Neural progenitor cell (in vitro differentiated cells): ENCODE measurements at regions not wholly inside any gene's neighbourhood (a gene's known extent, or its start where the extent isn't known, plus 50 kb on each side); places are given as distances from the start of the nearest gene placed in this dataset.

Experiments
- EZH2 ChIP-seq: fragments of 200-600 bp; sonication (generic); IDR thresholded peaks from 2 replicates; pipeline ENCODE4 v1.6.1; 2017; ENCODE audit warnings: antibody characterized with exemption, mild to moderate bottlenecking, moderate library complexity
- EZH2phosphoT487 ChIP-seq: fragments of 200-600 bp; sonication (generic); IDR thresholded peaks from 2 replicates; pipeline ENCODE4 v1.6.1; 2017; ENCODE audit warnings: antibody characterized with exemption
- TF ChIP-seq, protein P1 (sequence below): fragments of 200-600 bp; sonication (generic); IDR thresholded peaks from 2 replicates; pipeline ENCODE4 v1.5.1; 2017; ENCODE audit warnings: antibody characterized with exemption, mild to moderate bottlenecking

DNA sequence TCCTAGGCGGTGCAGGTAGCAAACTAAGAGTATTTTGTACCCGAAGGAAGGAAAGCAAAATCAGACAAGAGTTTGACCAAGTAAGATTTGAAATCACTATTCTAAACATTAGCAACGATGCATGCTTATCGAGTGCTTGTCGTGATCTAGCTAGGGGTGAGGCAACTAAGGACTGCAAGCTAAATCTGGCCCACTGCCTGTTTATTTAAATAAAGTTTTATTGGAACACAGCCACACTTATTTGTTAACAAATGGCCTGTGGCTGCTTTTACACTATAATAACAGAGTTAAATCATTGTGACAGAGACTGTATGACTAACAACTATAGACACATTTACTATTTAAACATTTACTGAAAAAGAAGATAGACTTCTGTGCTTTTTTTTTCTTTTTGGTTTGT is 983.6 kb downstream of the VRK1 start:
- TF ChIP-seq, protein P1, sequence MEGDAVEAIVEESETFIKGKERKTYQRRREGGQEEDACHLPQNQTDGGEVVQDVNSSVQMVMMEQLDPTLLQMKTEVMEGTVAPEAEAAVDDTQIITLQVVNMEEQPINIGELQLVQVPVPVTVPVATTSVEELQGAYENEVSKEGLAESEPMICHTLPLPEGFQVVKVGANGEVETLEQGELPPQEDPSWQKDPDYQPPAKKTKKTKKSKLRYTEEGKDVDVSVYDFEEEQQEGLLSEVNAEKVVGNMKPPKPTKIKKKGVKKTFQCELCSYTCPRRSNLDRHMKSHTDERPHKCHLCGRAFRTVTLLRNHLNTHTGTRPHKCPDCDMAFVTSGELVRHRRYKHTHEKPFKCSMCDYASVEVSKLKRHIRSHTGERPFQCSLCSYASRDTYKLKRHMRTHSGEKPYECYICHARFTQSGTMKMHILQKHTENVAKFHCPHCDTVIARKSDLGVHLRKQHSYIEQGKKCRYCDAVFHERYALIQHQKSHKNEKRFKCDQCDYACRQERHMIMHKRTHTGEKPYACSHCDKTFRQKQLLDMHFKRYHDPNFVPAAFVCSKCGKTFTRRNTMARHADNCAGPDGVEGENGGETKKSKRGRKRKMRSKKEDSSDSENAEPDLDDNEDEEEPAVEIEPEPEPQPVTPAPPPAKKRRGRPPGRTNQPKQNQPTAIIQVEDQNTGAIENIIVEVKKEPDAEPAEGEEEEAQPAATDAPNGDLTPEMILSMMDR: no peak
- TF ChIP-seq EZH2phosphoT487 (no peak), EZH2 (no peak)
